ENCODE measurements at regions not wholly inside any gene's neighbourhood (a gene's known extent, or its start where the extent isn't known, plus 50 kb on each side); places are given as distances from the start of the nearest gene placed in this dataset.

- no peak for TF ChIP-seq CTCF (IDR thresholded peaks at IDR 0.05)
- no peak for DNase-seq
- H3K27me3 ChIP-seq (ENCODE audit: control insufficient read depth in 1 of 2, insufficient read depth in 2 of 2, low read length in 2 of 2): no peaks in the 10 kb centered on the region
- no peaks in the 10 kb centered on the region for H3K36me3 ChIP-seq (ENCODE audit: insufficient read depth, low read length)
- no peak for ATAC-seq (ENCODE audit: poor library complexity)
- H3K4me3 ChIP-seq (ENCODE audit: low read length): no peak overlapping the region
- CTCF ChIA-PET: no interaction called here
- Mint-ChIP-seq H3K36me3 (ENCODE audit: low read depth) (no peaks in the 10 kb centered on the region), H3K4me1 (ENCODE audit: low read depth) (no peaks in the 10 kb centered on the region), H3K4me3 (no peak overlapping the region), H3K27ac (no peak overlapping the region), H3K27me3 (peaks cover 15% of the 10 kb centered on the region), H3K9me3 (peaks cover 2% of the 10 kb centered on the region)
- H3K4me1 ChIP-seq (ENCODE audit: insufficient read depth, low read length): no peaks in the 10 kb centered on the region
- no peak overlapping the region for H3K27ac ChIP-seq (ENCODE audit: low read depth in 1 of 2, low read length in 2 of 2)
- intact Hi-C loops (cut with DNase I, micrococcal nuclease): no loop called here
- peaks cover 0 to 6% of the 10 kb centered on the region in 2 experiments for H3K9me3 ChIP-seq (ENCODE audit: control insufficient read depth in 1 of 2, insufficient read depth in 1 of 2, low read length in 2 of 2)
- POLR2A ChIA-PET: no interaction called here
These were observed 60.0 kb upstream of the C5orf46 start for GRCh38 chr5:147966326-147966725.

GRCh38 chr5:147965715-147966114 lies 59.4 kb upstream of the C5orf46 start:
- no peak for ATAC-seq (ENCODE audit: poor library complexity)
- Histone ChIP-seq H3K9me3 (ENCODE audit: control insufficient read depth in 1 of 2, insufficient read depth in 1 of 2, low read length in 2 of 2) (peaks cover 0 to 6% of the 10 kb centered on the region in 2 experiments), H3K4me3 (ENCODE audit: low read length) (no peak overlapping the region), H3K36me3 (ENCODE audit: insufficient read depth, low read length) (no peaks in the 10 kb centered on the region), H3K4me1 (ENCODE audit: insufficient read depth, low read length) (no peaks in the 10 kb centered on the region), H3K27me3 (ENCODE audit: control insufficient read depth in 1 of 2, insufficient read depth in 2 of 2, low read length in 2 of 2) (no peaks in the 10 kb centered on the region), H3K27ac (ENCODE audit: low read depth in 1 of 2, low read length in 2 of 2) (no peak overlapping the region)
- ChIA-PET POLR2A (no interaction called here), CTCF (no interaction called here)
- DNase-seq: no peak
- TF ChIP-seq CTCF (IDR thresholded peaks at IDR 0.05): no peak
- H3K27me3 Mint-ChIP-seq: peaks cover 15% of the 10 kb centered on the region
- no peak overlapping the region for H3K4me3 Mint-ChIP-seq
- intact Hi-C loops (cut with DNase I, micrococcal nuclease): no loop called here
- H3K27ac Mint-ChIP-seq: no peak overlapping the region
- H3K4me1 Mint-ChIP-seq (ENCODE audit: low read depth): no peaks in the 10 kb centered on the region
- H3K36me3 Mint-ChIP-seq (ENCODE audit: low read depth): no peaks in the 10 kb centered on the region
- H3K9me3 Mint-ChIP-seq: peaks cover 2% of the 10 kb centered on the region

- ATAC-seq (ENCODE audit: poor library complexity) (no peak), DNase-seq (peak in 2 of 14 experiments; percentile 8 to 11)
- no peaks in the 10 kb centered on the region for H3K4me1 ChIP-seq (ENCODE audit: insufficient read depth, low read length)
- no peak overlapping the region for H3K4me3 ChIP-seq (ENCODE audit: low read length)
- intact Hi-C loops (cut with DNase I, micrococcal nuclease): no loop called here
- Mint-ChIP-seq H3K36me3 (ENCODE audit: low read depth) (no peaks in the 10 kb centered on the region), H3K4me3 (no peak overlapping the region), H3K9me3 (peaks cover 2% of the 10 kb centered on the region), H3K4me1 (ENCODE audit: low read depth) (no peaks in the 10 kb centered on the region), H3K27ac (no peak overlapping the region), H3K27me3 (peaks cover 15% of the 10 kb centered on the region)
- no peak for TF ChIP-seq CTCF (IDR thresholded peaks at IDR 0.05)
- peaks cover 0 to 6% of the 10 kb centered on the region in 2 experiments for H3K9me3 ChIP-seq (ENCODE audit: control insufficient read depth in 1 of 2, insufficient read depth in 1 of 2, low read length in 2 of 2)
- H3K36me3 ChIP-seq (ENCODE audit: insufficient read depth, low read length): no peaks in the 10 kb centered on the region
- no peaks in the 10 kb centered on the region for H3K27me3 ChIP-seq (ENCODE audit: control insufficient read depth in 1 of 2, insufficient read depth in 2 of 2, low read length in 2 of 2)
- CTCF ChIA-PET: no interaction called here
- no peak overlapping the region for H3K27ac ChIP-seq (ENCODE audit: low read depth in 1 of 2, low read length in 2 of 2)
- POLR2A ChIA-PET: no interaction called here
These were observed 57.8 kb upstream of the C5orf46 start for GRCh38 chr5:147963948-147964693.

All from CD4-positive, alpha-beta T cell (primary cell).